Testis (tissue), 2 donors: ENCODE measurements at regions not wholly inside any gene's neighbourhood (a gene's known extent, or its start where the extent isn't known, plus 50 kb on each side); places are given as distances from the start of the nearest gene placed in this dataset.

ENCODE experiments used
- POLR2A ChIP-seq: fragments of 450-650 bp; IDR thresholded peaks from one replicate; pipeline ENCODE4 v1.6.1; 2017; ENCODE audit warnings: antibody characterized with exemption, mild to moderate bottlenecking, moderate library complexity
- TF ChIP-seq, protein P1 (sequence below), 3 experiments: fragments of 450-650 bp in 2 of 3; fragments of 200-600 bp in 1 of 3; sonication (generic) in 1 of 3; IDR thresholded peaks; one replicate each; pipeline ENCODE4 v1.5.1; 2016 to 2019; ENCODE audit warnings: antibody characterized with exemption in 3 of 3, mild to moderate bottlenecking in 2 of 3, moderate library complexity in 1 of 3

DNA sequence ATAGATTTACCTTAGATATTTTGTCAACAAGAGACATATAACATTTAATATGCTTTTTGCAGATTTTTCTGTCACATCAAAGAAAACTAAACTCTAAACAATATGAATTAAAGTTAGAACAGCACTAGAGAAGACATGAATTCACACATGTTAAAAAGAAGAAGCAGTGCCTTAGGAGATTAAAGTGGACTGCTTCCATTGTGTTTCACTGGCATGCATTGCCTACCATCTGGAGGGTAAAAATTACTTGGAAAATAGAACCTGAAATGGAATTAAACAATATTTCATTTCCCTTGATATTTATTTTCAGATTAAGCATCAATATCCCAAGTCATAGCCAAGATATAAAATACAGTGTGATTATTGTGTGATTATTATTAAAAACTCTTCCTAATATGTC is 319.4 kb upstream of the CDH18 start:
- TF ChIP-seq, protein P1, sequence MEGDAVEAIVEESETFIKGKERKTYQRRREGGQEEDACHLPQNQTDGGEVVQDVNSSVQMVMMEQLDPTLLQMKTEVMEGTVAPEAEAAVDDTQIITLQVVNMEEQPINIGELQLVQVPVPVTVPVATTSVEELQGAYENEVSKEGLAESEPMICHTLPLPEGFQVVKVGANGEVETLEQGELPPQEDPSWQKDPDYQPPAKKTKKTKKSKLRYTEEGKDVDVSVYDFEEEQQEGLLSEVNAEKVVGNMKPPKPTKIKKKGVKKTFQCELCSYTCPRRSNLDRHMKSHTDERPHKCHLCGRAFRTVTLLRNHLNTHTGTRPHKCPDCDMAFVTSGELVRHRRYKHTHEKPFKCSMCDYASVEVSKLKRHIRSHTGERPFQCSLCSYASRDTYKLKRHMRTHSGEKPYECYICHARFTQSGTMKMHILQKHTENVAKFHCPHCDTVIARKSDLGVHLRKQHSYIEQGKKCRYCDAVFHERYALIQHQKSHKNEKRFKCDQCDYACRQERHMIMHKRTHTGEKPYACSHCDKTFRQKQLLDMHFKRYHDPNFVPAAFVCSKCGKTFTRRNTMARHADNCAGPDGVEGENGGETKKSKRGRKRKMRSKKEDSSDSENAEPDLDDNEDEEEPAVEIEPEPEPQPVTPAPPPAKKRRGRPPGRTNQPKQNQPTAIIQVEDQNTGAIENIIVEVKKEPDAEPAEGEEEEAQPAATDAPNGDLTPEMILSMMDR (IDR thresholded peaks at IDR 0.05): no peak
- TF ChIP-seq POLR2A: no peak
